ENCODE measurements at regions not wholly inside any gene's neighbourhood (a gene's known extent, or its start where the extent isn't known, plus 50 kb on each side); places are given as distances from the start of the nearest gene placed in this dataset.
A peak's percentile ranks its signal among the peaks of the same experiment; 100 is the strongest.
"Not testable (repeated sequence)": the region's sequence is repeated elsewhere in the genome, so short reads cannot be mapped to it uniquely, and the experiment has no call there.

DNA sequence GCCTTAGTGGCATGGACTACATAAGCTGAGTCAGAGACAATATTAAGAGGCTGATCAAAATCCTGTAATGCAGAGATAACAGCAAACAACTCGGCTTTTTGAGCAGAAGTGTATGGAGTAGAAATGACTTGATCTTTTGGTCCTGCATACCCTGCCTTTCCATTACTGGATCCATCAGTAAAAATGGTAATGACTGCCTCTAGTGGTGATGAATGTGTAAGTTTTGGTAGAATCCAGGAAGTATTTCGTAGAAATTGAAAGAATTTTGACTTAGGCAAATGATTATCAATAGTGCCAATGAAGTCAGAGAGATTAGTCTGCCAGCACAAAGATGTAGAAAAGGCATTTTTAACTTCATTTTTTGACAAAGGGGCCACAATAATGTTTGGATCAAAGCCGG, 146.4 kb upstream of the API5 start:
- not testable (repeated sequence) for DNase-seq

DNA sequence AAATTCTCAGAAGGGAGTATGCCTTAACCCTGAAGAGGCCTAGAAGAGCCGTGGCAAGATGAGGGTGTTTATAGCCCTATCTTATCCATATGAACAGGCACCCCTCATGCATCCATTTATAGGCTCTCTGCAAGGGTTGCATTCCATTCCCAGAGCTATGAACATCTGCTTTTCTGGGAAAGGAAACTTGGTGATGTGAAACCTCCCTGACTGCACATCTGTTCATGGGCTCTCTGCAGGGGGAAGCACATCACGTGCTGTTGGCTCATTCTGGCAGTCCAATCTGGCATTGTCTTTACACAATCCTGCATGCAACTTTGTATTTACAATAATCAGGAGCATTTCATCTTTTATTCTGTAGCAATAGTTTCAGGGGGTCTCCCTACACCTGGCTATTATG, 143.6 kb upstream of the API5 start:
- not testable (repeated sequence) for DNase-seq

DNA sequence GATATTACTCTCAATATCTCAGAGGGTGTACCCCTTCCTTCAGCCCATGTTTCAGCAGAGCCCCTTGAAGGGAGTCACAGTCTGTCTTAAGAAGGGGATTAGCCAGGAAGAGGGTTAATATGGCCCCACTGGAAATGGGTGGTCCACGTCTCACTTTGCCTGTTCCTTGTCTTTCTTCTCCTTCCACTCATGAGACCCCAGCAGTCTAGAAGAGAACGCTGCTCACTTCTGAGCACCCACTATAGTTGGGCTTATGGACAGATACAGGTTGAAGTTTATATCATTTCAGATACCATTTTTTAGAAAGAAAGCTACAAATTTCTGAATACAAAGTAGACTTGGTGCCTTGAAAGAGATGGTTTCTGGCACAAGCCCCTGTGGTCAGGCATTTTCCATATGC, 139.3 kb upstream of the API5 start:
- no peak for DNase-seq

DNA sequence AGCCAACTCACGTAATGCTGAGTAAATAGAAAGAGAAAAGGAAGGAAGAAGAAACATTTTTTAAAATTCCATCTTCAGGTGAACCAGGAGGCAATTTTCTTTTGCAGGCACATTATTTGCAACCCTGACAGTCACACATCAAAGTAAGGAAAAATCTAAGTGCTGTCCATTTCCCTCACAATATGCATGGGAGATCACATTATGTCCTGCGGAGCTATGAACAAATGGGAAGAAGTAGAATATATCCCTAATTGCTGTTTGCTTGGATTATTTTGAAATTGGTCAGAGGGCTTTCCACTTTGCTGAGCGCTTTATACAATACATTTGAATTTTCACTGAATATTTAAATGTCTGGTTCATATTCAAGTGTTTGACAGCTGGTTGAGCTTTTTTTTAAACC, 133.8 kb upstream of the API5 start:
- DNase-seq, result no peak

DNA sequence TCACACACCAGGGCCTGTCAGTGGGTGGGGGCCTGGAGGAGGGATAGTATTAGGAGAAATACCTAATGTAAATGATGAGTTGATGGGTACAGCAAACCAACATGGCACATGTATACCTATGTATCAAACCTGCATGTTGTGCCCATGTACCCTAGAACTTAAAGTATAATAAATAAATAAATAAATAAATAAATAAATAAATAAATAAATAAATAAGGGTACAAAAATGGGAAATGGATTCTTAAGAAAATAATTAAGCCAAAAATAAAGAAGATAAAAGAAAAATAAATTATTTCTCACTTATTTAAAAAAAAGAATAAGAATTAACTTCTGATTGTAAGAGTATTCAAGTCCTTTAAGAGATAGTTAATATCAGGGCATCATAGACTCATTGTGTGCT, 117.3 kb upstream of the API5 start:
- DNase-seq, result not testable (repeated sequence)

DNA sequence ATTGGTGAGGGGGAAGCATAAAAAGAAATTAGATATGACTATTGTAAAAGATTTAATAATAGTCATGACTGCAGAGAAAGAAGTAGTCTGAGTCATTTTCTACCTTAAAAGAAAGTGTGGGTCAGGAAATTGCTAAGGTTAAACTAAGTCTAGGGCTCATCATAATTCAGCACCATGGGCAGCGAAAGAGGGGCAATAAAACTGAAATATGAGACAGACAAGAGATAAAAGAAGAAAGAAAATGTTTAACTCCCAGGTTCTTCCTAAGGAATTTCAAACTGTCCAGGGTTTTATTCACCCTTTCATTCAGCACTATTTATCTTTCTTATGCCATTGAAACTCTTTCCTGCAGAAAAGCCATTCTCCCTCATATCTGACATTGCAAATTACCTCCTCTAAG, 114.4 kb upstream of the API5 start:
- no peak for DNase-seq

DNA sequence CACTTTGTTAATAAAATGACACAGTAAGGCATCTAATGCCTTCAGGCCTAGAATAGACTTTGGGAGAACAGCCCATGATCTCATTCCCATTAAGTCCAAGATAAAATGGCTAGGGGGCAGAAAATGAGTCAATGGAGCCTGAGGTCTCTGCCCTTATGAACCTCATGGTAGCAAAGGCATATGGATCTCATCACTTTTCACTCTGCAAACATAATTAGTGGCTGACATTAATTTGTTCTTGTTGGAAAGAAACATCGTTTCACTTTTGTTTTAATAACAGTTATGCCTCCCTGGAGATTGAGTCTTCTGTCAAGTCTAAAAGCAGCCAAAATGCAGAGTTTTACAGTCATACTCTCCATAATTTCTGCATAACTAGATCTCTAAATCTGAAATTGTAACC, 111.8 kb upstream of the API5 start:
- DNase-seq, result no peak

DNA sequence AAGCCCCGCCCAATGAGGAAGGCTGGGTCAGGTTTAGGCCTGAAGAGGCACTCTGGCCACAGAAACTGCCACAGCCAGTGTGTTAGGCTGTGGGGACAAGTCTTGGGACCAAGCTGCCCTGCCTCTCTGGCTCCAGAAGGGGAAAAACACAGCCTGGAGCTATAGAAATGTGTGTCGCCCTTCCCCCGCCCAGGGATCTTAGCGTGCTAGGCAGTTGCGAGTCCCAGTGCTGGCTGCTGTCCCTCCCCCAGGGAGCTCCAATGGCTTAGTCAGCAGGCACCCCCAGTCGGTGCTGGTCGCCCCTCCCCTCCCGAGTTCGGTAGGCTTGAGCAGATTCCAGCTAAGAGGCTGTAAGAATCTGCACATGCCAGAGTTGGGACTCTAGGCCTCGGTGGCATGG, 99.5 kb upstream of the API5 start:
- DNase-seq, result no peak

DNA sequence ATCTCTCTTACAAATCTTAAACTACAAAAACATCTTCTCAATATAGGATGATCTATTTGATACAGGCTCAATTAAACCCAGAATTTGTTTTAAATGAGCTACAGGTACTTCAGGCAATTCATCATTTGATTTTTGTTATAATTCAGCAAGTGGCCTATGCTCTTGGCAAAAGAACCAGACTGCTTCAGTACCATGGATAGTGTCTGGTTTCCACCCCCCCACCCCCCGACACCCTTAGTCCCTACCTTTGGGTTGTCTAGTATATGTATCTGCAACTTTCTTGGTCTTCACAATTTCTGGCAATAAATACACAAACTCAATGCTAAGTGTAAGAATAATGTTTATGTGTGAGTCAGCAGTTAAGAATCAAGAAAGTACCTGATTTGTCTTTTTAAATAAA, 97.3 kb upstream of the API5 start:
- DNase-seq, result no peak

DNA sequence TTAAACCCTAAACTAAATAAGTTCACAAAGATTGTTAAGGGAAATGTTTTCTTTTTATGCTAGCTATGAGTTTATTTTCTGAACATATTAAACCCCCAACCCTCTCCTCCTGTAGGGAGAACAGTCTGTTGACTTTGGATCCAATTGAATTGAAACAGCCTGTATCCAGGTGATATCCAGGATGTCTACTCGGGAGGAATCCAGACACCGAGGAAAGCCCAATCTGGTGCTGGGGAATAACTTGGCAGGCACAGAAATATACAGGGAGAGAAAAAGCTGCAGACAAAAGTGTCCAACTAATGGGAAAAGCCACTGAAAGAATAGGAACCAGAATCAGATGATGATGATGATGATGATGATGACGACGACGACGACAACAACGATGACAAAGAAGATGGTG, 93.9 kb upstream of the API5 start:
- peak; percentile 58 to 95 for DNase-seq

DNA sequence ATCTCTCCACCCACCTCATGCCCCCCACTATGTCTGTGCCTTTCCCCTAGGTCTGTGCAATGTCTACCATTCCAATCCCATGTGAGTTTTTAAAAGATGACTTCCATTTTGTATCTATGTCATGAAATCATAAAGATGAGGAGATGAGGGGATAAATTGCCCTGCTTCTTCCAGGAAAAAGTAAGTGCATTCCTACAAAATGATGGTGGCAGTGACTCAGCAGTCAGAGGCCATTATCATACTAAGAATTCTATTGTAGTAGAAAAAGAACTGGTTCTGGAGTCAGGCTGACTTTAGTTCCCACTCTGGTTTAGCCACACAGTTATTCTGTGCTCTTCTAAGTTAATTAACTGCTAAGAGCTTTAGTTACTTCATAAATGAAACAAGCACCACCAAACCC, 89.6 kb upstream of the API5 start:
- DNase-seq, result no peak

DNA sequence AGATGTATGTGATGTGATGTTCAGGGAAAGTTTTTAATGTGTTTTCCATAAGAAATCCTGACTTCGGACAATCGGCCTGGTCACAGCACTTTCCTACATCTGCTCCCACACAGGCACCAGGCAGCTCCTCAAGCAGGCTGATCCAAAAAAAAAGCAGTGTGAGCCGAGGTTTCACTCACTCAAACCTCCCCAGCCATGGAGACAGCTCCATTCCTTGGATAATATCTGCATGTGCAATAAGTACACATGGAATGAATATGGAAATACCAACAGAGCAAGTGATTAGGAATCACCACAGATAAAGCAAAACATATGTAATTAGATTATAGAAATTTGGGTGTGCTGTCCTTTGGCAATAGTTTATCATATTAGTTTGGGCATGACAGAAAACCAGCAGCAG, 88.8 kb upstream of the API5 start:
- no peak for DNase-seq

DNA sequence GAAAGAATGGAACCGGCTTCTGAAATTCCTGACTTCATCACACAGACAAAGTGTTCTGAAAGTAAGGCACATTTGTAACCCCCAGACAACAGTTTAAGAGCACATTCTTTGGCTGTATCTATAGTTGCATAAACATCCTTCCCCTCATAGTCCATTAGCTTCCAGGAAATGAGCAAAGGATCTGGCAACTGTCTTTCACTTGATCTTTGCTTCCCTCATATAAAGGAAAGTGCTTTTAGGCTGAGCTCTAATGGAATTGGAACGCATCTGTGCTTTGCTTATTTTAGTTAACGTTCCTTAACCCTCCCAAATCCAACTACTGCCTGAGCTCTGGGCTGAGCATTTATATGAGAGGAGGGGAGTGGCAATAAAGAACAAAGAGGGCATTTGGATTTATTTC, 76.9 kb upstream of the API5 start:
- no peak for DNase-seq

DNA sequence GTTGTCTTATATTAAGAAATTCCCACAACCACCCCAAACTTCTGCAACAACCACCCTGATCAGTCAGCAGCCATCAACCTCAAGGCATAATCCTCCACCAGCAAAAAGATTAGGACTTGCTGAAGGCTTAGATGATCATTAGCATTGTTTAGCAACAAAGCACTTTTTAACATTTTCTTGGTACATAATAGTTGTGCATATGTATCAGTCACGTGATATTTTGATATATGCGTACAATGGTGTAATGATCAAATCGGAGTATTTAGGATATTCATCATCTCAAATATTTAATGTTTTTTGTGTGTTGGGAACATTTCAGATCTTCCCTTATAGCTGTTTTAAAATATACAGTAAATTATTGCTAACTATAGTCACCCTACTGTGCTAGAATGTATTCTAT, 73.5 kb upstream of the API5 start:
- DNase-seq, result no peak

DNA sequence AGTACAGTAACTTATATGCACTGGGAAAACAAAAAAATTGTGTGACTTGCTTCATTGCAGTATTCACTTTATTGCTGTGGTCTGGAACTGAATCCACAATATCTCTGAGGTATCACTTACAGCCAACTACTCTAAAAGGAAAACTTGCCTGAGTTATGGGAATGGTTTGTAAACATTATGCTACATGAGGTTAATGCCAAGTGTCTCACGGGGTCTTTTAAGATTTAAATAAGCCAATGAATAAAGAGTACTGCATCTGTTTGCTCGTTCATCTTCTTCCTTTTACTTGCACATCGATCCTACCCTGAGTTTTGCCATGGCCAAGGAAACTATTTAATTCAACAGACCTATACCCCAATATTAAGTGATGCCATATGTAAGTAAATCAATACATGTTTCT, 72.0 kb upstream of the API5 start:
- no peak for DNase-seq

DNA sequence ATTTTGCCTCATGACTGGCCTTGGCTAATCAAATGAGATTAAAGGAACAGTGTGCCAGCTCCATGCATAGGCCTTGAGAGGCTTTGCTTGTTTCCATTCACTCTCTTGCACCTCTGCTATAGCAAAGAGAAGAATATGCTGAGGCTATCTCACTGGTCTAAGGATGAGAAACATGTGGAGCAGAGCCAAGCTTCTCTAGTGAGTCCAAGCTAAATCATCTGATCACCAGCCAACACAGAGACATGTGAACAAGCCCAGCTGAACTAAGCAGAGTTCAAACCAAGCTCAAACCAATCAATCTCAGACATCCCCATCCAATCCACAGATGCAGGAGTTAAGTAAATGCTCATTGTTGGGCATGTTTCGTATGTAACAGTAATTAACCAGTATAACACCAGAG, 69.4 kb upstream of the API5 start:
- no peak for DNase-seq

DNA sequence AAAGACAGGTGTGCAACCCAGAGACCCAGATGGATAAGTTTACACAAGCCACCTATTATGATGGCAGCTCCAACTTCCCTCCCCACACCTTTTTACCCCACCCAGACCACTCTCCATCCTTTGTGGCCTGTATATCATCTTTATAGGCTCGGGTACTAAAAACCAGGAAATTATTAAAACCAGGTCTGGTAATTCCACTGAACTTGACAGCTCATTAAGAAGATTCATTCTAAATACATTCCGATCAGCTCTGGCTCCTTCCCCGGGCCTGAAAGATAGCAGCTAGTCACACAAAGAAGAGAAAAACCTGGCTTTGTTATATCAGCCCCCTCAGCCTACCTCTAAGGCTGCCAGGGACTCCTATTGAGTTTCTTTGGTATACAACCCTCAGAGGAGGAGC, 67.9 kb upstream of the API5 start:
- DNase-seq, result no peak

DNA sequence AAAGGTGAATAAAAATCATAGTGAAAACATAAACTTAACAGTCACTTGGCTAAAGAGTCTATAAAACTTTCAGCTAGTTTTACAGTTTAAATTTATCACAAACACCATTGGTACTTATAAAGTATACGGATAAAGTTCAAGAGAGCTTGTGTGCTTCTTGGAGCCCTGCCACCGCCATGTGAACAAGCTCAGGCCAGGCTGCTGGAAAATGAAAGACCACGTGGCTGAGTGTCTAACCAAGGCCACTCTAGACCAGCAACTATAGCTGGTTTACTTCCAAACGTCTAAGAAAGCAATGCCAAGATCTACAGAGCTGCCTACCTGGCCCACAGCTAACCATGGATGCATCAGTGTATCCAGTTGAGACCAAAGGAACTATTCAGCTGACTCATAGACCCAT, 66.3 kb upstream of the API5 start:
- DNase-seq, result no peak

DNA sequence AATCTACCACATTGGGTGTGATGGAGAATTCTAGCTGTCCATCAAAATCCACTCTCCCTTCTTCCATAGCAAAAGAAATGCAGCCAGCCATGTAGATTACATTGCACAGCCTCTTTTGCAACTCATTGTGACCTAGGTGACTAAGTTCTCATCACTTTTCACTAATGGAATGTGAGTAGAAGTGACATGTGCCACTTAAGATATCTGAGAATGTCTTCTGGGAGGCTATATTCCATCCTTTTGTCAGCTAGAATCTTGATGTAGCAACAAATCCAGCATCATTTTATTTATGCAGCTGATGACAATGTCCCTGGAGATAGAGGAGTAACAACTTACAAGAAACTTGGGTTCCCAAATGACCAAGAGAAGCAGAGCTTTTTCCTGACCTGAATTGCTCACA, 61.5 kb upstream of the API5 start:
- no peak for DNase-seq

DNA sequence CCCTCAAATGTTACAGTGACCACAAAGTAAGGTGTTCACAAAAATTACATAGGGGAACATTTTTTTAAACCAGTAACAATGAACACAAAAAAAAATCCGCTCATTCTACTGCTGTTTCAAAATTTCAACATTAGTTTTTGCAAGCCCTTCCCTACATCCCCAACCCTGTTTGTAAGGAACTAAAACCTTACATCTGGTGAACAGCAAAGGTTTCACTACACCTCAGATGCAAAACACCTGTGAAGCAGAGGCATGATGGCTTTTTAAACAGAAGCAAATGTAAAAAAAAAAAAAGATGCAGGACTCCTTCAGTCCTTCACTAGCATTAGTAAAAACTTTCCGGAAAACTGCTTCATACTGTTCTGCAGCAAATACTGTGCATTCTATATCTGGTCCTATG, 50.0 kb upstream of the API5 start:
- DNase-seq, result no peak
